AG20443 (cell line): ENCODE measurements at regions not wholly inside any gene's neighbourhood (a gene's known extent, or its start where the extent isn't known, plus 50 kb on each side); places are given as distances from the start of the nearest gene placed in this dataset.

Experiments
- DNase-seq: peaks from one replicate; pipeline ENCODE4 v3.0.0; 2012; ENCODE audit warnings: low spot score, mixed read lengths

DNA sequence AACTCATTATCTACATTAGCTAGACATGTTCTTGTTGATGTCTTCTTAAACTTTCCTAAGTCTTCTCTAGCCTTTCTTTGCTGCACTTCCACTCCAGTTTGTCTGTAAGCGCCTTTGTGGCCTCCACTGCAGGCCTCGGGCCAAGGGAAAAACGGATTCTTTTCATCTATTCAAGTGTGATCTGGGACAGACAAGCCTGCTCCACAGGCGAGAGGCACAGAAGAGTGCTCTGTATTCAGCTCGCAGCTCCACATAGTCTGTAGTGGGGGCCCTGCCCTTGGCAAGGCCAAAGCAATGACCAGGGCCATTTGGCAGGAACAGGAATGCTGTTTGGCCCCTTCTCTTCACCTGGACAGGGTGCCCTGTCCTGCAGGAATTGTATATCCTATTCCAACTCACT, 84.1 kb upstream of the BARX2 start:
- no peak for DNase-seq

DNA sequence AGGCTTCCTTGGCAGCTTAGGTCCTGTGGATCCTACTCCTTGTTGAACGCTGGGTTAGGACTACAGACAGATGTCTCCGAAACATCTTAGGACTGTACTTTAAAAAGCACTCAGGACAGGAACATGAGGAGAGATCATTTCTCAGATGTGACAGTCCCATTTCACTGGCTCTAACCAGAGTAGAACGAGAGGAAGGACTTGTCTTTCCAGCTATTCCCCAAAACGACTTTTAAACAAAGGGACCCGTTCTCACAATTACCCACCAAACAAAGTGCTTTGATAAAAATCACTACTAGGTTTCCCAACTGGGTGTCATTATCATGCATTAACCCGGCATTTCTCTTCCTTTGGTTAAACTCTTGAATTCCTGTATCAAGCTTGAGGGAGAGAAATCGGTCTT, 84.7 kb upstream of the BARX2 start:
- DNase-seq, result no peak

DNA sequence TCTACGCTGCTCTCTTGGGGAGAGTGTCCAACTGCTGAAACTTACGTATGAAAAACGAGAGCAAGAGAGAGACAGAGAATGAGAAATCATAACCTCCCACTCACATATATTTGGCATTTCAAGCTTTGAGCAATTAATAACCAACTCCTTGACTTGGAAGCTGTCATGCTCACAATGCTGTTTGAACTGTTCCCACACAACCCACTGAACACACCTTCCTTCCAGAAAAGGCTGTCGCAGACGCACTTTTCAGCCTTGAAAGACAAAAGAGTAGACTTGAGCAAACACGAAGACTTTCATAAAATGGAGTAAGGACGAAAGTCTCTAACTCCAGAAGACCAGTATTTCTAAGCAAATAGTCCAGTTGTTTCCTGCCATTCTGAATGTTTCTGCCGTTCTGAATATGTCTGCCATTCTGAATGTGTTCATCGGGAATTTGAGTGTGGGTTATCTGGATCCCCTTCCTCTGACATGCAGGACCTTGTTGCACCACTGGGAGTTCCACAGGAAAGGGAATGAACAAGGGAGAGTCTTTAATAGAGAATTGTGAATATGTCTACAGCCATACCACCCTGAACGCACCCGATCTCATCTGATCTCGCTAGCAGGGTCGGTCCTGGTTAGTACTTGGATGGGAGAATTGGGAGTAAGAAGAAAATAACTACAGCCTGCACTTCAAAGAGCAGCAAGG, 86.2 kb upstream of the BARX2 start:
- no peak for DNase-seq

DNA sequence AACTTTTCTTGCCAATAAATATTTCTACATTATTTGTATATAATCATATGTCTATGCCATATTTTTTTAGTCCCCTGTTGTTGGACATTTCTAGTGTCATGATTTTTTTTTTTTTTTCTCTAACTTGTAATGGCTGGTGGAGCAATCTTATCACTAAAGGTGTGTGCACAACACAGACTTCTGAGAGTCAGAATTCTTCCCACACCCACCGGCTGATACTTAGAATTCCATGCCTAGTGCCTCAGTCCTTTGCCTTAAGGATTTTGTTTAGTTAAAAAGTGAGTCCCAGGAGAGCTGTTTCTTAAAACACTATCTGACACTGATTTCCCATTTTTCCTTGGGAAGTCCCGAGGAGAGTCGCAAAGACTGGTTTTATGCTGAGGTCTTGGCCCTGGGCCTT, 87.7 kb upstream of the BARX2 start:
- DNase-seq, result no peak

DNA sequence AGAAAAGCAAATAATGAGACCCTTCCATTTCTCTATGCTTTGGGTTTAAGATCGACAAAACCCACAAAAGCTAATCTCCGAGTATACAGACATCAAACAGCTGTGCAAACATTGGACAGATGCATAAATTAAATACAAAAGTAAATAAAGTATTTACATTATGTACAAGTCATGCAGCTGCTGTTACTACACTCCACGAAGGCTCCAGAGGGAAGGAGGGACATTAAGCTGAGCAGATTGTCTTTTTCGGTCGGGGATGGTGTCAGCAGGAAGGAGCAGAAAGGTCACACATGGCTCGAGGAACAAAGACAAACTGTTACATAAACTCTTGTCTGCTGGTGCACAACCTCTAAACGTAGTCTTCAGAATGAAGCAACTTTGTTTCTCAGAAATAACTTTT, 88.8 kb upstream of the BARX2 start:
- DNase-seq, result no peak

DNA sequence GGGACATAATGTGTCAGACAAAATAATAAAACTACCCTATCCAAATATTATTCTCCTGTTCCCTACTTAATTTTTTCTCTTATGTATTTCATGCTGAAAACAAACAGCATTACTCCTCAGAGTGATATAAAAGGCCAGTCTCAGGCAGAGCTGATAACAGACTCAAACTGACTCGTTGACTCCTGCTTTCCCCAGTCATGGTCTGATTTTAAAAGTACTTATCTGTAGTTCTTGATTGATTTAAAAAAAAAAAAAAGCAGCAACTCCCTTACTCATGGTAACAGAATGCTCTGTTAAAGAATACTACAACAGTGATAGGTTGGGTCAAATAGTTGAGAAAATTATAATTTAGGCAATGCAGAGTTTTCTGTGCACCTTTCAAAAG, 90.3 kb upstream of the BARX2 start:
- no peak for DNase-seq

DNA sequence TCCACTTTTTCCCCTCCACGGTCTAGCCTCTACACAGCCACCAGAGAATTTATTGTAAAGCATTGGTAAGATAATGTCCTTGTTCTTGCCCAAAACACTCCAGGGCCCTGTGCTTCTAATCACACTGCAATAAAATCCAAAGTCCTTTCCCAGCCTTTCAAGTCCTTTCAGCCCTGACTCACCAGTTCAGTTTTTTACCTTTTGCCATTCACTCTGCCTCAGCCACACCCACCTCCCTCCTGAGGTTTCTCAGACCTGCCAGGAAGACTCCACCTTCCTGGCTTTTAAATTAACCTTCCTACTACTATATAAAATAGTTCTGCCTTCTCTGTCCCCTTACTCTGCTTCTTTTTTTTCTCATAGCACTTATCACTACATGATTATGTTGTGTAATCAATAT, 91.0 kb upstream of the ARHGAP32 start:
- no peak for DNase-seq

DNA sequence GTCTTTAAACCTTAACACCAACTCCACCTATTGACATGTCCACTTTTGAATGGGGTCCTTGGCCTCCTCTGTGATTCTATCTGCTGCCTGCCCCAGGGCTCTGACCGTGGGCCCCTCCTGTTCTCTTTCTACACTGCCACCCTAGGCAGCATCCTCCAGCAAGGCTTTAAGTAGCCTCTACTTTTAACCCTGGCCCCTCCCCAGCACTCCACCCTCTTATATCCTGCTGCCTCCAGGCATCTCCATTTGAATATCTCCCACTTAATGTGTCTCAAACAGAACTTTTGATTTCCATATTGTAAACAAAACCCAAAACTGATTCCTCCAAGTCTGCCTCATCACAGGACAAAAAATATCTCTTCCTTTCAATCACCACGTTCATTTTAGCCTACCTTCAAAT, 90.5 kb upstream of the ARHGAP32 start:
- DNase-seq, result no peak

DNA sequence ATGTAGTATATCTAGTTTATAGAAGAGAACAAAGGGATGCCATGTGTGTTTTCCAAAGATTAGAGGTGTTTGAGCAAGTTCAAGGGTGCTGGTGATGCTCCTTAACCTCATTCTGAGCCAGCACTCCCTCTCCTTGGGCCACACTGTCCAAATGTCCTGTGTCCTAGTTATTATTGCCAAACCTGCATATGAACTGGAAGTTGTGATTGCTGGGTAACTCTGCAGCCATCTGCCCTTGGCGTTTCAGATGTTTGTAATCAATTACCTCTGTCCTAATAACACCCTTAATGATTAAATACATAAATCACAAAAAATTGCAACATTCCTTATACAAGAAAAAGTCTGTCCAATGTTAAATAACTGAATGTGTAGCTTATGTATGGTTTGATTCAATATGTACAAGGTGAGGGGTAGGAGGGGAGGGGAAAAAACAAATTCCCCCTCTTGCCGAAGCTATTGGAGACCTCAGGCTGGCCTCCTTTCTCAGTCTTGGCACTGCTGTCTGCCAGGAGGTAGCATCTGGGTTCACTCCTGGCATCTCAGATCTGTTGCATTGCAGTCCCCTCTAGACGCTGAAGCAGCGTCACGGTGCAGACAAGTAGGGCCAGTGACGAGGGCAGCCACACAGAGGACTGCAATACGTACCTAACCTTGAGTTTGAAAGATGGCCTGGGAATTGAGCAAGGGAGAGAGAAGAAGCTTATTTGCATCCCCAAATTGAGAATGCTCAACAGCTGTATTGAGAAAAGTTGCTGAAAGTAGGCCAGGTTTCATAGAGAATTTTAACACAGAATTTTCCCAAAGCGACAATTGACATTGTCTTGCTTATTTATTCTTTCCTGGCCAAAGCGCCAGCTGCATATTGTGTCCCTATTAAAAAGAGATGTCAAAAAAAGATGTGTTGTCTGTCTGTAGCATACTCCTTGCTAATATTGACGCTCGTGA, 89.6 kb upstream of the ARHGAP32 start:
- no peak for DNase-seq

DNA sequence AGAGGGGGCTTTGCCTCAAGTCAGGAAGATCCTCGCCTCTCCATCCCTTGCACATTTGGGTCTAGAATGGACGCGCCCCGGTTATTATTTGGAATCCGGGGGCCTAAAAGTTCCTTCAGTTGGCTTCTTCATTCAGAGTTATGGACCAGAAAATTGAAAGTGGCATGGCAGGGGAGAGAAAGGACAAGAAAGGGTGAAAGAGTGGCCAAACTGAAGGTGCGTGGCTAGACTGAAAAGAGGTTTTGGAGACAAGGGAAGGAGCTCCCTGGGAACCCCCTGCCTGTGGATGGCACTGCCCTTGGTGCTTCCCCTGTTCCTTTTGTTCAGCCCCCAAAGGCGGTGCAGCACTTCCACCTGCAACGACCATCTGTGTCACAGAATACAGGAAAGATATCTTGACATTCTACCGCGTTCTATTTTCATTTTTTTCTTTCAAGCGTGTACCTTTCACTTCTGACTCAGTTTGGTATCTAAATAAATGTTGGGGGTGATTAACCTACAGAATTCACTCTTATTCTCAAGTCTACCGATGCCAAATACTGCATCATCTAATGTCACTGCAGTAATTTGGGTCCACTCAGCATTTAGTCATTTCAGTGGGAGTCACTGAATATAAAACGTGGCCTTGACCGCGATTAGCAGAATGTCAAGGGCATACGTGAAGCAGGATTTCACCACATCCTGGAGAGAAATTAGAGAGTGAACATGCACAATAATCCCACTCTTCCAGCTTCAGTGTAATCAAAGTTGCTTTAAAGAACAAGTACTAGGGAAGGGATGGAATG, 88.1 kb upstream of the ARHGAP32 start:
- no peak for DNase-seq

DNA sequence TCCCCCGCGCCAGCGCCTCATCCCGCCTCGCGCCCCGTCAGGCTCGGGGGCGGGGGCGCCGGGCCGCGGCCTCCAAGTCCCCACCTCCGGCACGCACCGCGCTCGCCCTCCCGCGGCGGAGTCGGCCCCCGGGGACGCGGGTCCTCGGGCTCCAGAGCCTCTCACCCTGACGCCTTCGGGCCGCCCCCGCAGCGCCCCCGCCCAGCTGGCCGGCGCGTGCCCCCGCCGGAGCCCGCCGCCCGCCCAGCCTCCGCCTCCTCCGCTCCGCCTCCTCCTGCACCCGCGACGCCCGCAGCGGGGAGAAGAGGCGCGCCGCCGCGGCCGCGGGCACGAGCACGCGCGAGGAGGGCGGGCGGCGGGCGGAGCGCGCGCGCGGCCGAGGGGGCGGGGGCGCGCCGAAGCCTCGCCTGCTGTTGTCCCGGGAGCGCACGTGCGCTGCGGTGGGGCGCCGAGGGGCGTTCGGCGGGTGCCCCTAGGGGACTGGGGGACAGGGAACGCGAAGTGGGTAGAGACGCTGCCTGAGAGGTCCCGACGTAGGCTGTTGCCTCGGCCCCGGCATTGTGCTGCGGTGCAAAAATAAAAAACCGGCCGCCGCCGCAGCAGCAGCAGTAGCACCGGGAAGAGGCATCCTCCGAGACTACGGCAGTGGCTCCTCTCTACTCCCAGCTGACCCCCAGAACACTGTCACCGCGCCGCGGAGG, 87.4 kb upstream of the ARHGAP32 start:
- peak; percentile 97 for DNase-seq

DNA sequence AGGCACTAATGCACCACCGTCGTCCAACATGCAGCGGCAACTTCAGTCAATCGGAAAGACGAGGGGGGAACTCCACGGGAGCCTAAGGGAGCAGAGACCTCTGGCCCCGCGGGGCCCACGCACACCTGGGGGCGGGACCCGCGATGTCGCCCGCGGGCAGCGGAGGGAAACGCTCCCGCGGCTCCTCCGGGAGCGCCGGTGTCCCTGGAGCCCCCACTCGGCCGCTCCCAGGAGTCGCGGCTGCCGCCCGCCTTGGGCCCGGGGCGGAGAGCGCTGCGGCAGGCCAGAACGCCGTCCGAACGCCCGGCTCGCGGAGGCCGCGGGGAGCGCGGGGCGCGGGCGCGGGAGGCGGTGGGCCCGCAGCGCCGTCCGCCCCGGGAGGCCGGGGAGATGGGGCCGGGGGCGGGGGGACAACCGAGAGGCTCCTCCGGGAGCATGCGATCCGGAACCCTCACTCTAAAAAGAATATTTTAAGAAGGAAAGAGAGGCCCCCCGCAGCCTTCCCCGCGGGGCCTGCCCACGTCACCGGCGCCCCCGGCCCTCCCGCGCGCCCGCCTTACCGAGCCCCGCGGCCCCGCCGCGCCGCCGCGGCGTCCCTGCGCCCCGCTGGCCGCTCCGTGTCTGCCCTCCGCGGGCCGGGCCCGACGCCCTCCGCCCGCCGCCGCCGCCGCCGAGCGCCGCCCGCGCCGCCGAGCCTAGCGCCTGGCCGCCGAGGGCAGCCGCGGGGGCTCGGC, 86.6 kb upstream of the ARHGAP32 start:
- DNase-seq, result peak; percentile 70

DNA sequence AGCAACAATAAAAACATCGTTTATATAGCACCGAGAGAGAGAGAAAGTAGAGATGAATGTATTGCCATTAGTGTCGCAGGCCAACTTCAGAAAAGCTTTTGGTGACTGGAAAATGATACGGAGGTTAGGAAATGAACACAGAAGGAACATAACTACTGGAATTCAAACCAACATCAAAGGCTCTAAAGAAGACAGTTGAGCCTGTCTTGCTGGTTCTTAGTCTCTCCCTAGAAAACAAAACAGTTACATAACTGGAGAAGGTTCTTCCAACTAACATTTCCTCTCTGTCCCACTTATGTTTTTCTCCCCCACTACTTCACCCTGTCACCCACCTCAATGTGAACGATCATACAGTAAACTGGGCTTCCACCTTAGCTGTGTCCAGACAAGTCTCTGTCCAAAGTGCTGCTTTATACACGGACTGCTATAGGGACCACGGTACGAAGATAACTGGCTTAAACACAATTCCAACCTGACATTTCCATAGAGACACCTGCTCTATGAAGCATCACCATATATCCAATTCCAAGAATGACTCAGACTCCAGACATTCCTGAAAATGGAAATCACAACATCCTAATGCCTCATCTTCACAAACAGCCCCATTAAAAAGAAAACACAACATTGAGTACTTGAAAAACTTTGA, 85.2 kb upstream of the ARHGAP32 start:
- no peak for DNase-seq

DNA sequence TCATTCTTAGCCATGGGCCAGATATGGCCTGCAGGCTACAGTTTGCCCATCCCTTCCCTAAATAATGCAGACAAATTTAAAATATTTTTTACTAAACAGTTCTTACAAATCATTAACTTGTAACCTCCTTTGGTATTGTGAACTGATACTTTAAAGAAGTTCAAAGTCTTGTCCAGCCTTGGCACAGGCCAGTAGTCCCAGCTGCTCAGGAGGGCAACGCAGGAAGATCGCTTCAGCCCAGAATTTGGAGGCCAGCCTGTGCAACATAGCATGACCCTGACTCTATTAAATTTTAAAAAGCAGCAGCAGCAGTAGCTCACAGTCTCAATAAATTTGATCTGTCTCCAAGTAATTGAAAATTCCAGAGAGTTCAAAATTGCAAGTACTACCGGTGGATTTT, 83.7 kb upstream of the ARHGAP32 start:
- DNase-seq, result no peak

DNA sequence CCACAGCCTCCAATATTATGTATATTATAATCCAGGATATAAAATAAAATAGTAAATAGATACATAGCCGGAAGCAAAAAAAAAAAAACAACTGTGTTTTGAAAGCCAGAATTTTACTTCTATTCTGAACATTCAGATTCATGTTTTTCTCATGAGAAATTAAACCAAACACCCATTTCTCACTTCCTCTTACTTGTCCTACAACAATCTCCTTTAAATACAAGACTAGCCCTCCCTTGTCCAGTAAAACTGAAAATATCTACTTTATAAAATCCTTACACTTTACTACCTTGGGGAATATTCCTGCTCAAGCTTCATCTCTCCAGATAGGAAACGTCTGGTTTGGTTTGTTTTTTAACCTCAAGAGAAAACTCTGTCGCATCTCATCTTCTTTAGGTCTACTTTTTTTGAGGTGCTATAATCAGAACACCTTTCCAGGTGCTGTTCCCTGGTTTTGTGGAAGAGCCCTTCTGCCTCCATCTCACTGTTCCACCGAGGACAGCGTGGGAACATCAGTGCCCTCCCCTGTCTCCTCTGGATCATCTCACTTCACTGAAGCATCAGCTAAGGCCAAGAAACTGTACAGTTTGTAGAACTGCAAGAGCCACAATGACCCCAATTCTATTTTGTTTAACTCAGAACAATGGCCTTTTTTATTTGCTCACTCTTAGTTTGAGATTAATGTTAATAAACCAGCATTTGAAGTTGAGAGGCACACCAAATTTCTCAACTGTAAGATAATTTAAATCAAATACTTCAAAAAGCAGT, 82.0 kb upstream of the ARHGAP32 start:
- no peak for DNase-seq

DNA sequence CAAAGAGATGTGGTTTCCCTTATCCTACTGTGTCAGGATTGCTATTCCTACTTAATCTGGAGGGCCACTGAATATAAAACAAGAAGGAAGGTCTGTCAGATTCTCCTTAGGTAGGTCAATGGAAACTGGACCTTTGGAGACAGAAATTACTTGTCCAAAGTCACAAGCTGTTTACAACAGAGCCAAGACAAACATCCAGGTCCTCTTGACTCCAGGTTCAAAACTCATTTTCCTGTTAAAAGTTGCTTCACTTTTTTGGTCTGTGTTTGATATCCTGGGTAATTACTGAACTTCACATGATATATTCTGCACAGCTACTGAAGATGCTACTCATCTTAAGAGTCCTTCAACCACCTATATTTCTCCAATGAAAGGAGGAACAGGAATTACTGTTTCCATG, 81.2 kb upstream of the ARHGAP32 start:
- no peak for DNase-seq

DNA sequence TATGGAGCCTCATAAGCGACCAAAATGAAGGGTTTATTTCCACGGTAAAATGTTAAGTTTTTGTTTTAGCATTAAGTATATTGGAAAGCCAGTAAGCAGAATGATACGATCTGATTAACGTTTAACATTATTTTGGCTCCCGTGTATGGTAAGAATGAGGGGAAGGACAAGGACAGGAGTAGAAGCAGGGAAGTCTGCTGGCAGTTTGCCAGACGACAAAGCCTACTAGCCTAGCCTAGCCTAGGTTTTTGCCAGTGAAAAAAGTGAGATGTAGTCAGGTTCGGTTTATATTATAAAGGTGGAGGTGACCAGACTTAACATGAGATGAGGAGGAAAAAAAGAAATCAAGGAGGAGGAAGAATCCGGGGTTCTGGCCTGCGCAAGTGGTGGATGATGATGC, 78.9 kb upstream of the ARHGAP32 start:
- DNase-seq, result no peak

DNA sequence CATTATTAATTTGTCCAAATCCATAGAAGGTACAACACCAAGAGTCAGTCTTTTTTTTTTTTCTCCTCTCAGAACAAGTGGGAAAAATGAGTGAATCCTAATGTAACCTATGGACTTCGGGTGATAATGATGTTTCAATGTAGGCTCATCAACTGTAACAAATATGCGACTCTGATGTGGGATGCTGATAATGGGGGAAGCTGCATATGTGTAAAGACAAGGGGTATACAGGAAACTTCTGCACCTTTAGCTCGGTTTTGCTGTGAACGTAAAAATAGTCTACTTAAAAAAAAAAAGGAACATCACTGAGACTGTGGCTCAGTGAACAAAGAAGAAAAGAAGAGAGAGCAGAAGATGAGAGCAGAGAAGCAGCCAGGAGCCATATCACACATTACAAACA, 78.3 kb upstream of the ARHGAP32 start:
- DNase-seq, result no peak

DNA sequence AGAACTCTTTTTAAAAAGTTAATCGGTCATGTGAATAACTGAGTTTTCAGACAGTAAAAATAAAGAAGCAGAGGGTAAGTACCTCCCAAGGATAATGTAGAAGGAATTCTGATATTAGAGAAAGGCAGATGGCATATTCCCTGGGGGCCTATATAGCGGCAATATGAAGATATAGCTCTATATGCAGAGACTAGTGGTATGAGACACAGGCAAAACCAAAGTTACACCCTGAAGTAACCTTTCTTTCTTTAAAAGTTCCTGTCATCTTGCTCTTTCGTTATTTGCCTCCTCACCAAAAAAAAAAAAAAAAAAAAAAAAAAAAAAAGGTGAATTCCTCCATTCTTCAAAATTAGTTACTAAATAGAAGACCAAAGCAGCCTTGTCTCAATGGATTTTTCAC, 76.2 kb upstream of the ARHGAP32 start:
- no peak for DNase-seq

DNA sequence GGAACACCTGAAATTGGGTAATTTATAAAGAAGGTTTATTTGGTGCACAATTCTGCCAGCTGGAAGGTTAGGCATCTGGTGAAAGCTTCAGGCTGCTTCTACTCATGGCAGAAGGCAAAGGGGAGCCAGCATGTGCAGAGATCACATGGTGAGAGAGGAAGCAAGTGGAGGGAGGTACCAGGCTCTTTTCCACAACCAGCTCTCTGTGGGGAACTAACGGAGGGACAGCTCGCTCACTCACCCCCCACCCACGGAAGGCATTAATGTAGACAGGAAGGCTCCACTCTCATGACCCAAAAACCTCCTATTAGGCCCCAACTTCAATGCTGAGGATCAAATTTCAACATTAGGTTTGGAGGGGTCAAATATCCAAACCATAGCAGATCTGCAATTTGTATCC, 75.6 kb upstream of the ARHGAP32 start:
- DNase-seq, result no peak
